H9 (cell line): ENCODE measurements at regions not wholly inside any gene's neighbourhood (a gene's known extent, or its start where the extent isn't known, plus 50 kb on each side); places are given as distances from the start of the nearest gene placed in this dataset.

Source experiments
- DNase-seq: peaks from one replicate; pipeline ENCODE4 v3.0.0-alpha.2; 2017
- H2AFZ ChIP-seq: one replicate; pipeline ENCODE4 v1.6.1; 2013; ENCODE audit warnings: mild to moderate bottlenecking, low read length, control low read depth, moderate library complexity
- H2AK5ac ChIP-seq: 2 replicates; pipeline ENCODE4 v1.6.1; 2013; ENCODE audit warnings: low read length, control low read depth, mixed read lengths; ENCODE audit not compliant: insufficient read length
- H2BK120ac ChIP-seq: one replicate; pipeline ENCODE4 v1.6.1; 2013; ENCODE audit warnings: low read depth, mild to moderate bottlenecking, low read length, control low read depth, inconsistent platforms; ENCODE audit not compliant: poor library complexity, severe bottlenecking
- H2BK12ac ChIP-seq: 2 replicates; pipeline ENCODE4 v1.6.1; 2013; ENCODE audit warnings: low read length, control low read depth, mixed read lengths, low read depth; ENCODE audit not compliant: insufficient read length
- H2BK15ac ChIP-seq: 2 replicates; pipeline ENCODE4 v1.6.1; 2013; ENCODE audit warnings: low read depth, low read length, control low read depth
- H2BK20ac ChIP-seq: one replicate; pipeline ENCODE4 v1.6.1; 2013; ENCODE audit warnings: low read depth, mild to moderate bottlenecking, low read length, control low read depth, inconsistent platforms; ENCODE audit not compliant: poor library complexity, severe bottlenecking
- H2BK5ac ChIP-seq: 2 replicates; pipeline ENCODE4 v1.6.1; 2013; ENCODE audit warnings: low read length, control low read depth, mixed read lengths; ENCODE audit not compliant: insufficient read length
- H3K14ac ChIP-seq: 2 replicates; pipeline ENCODE4 v1.6.1; 2013; ENCODE audit warnings: low read length, control low read depth; ENCODE audit not compliant: insufficient read depth
- H3K18ac ChIP-seq: 2 replicates; pipeline ENCODE4 v1.6.1; 2013; ENCODE audit warnings: low read depth, mild to moderate bottlenecking, mixed read lengths, low read length, control low read depth; ENCODE audit not compliant: insufficient read length
- H3K23ac ChIP-seq: 2 replicates; pipeline ENCODE4 v1.6.1; 2013; ENCODE audit warnings: low read length, control low read depth, mixed read lengths, low read depth; ENCODE audit not compliant: insufficient read length
- H3K23me2 ChIP-seq: 2 replicates; pipeline ENCODE4 v1.6.1; 2013; ENCODE audit warnings: low read depth, mild to moderate bottlenecking, mixed read lengths, low read length, control low read depth; ENCODE audit not compliant: insufficient read length, poor library complexity, severe bottlenecking
- H3K27ac ChIP-seq: 2 replicates; pipeline ENCODE4 v1.5.1; 2013; ENCODE audit warnings: low read length, control low read depth, mixed read lengths, low read depth; ENCODE audit not compliant: insufficient read length
- H3K27me3 ChIP-seq: 2 replicates; pipeline ENCODE4 v1.6.1; 2013; ENCODE audit warnings: low read length, control low read depth, inconsistent platforms; ENCODE audit not compliant: insufficient read depth
- H3K4ac ChIP-seq: 2 replicates; pipeline ENCODE4 v1.6.1; 2013; ENCODE audit warnings: low read depth, mild to moderate bottlenecking, control low read depth, inconsistent platforms, low read length, moderate library complexity
- H3K4me1 ChIP-seq: 2 replicates; pipeline ENCODE4 v1.6.1; 2013; ENCODE audit warnings: low read length, control low read depth, inconsistent platforms; ENCODE audit not compliant: insufficient read depth
- H3K4me2 ChIP-seq: 2 replicates; pipeline ENCODE4 v1.6.1; 2013; ENCODE audit warnings: low read length, control low read depth, mixed read lengths; ENCODE audit not compliant: insufficient read length, insufficient read depth
- H3K56ac ChIP-seq: 2 replicates; pipeline ENCODE4 v1.6.1; 2013; ENCODE audit warnings: low read depth, mild to moderate bottlenecking, mixed read lengths, low read length, control low read depth; ENCODE audit not compliant: insufficient read length
- H3K79me1 ChIP-seq: 2 replicates; pipeline ENCODE4 v1.6.1; 2013; ENCODE audit warnings: low read depth, mild to moderate bottlenecking, moderate library complexity, low read length, control low read depth, inconsistent platforms; ENCODE audit not compliant: insufficient read depth, poor library complexity, severe bottlenecking
- H3K79me2 ChIP-seq: 2 replicates; pipeline ENCODE4 v1.6.1; 2013; ENCODE audit warnings: low read length, control low read depth, inconsistent platforms; ENCODE audit not compliant: insufficient read depth
- H3K9ac ChIP-seq: 2 replicates; pipeline ENCODE4 v1.6.1; 2013; ENCODE audit warnings: low read length, control low read depth, mixed read lengths; ENCODE audit not compliant: insufficient read length; ENCODE audit errors: extremely low read depth
- H3K9me3 ChIP-seq: one replicate; pipeline ENCODE4 v1.6.1; 2013; ENCODE audit warnings: low read depth, low read length, inconsistent platforms; ENCODE audit not compliant: control insufficient read depth
- H3T11ph ChIP-seq: one replicate; pipeline ENCODE4 v1.6.1; 2013; ENCODE audit warnings: mild to moderate bottlenecking, low read length, control low read depth, inconsistent platforms
- H4K20me1 ChIP-seq: one replicate; pipeline ENCODE4 v1.6.1; 2013; ENCODE audit not compliant: control insufficient read depth, insufficient read length, insufficient read depth
- H4K5ac ChIP-seq: 2 replicates; pipeline ENCODE4 v1.6.1; 2013; ENCODE audit warnings: low read depth, mild to moderate bottlenecking, mixed read lengths, low read length, control low read depth; ENCODE audit not compliant: insufficient read length
- H4K8ac ChIP-seq: replicated peaks from 2 replicates; pipeline ENCODE4 v1.6.1; 2013; ENCODE audit warnings: low read length, control low read depth, mixed read lengths, low read depth; ENCODE audit not compliant: insufficient read length
- H4K91ac ChIP-seq: 2 replicates; pipeline ENCODE4 v1.6.1; 2013; ENCODE audit warnings: low read depth, mild to moderate bottlenecking, moderate library complexity, mixed read lengths, low read length, control low read depth; ENCODE audit not compliant: insufficient read length
- H3K27ac Mint-ChIP-seq, 3 experiments: 2 replicates in 2 of 3; 3 replicates in 1 of 3; pipeline ENCODE4 v1.8.0; 2020 to 2021; ENCODE audit warnings: mixed read lengths in 3 of 3, mild to moderate bottlenecking in 1 of 3, moderate library complexity in 1 of 3
- H3K27me3 Mint-ChIP-seq: 2 replicates; pipeline ENCODE4 v1.8.0; 2021; ENCODE audit warnings: low read depth, mild to moderate bottlenecking, moderate library complexity, mixed read lengths
- H3K36me3 Mint-ChIP-seq, 3 experiments: 2 replicates in 2 of 3; 3 replicates in 1 of 3; pipeline ENCODE4 v1.8.0; 2020 to 2021; ENCODE audit warnings: low read depth in 3 of 3, mixed read lengths in 3 of 3; ENCODE audit not compliant: insufficient read depth in 1 of 3
- H3K4me1 Mint-ChIP-seq, 2 experiments: 2 replicates each; pipeline ENCODE4 v1.8.0; 2020; ENCODE audit warnings: mixed read lengths in 2 of 2
- H3K4me3 Mint-ChIP-seq, 2 experiments: 2 replicates in 1 of 2; 3 replicates in 1 of 2; pipeline ENCODE4 v1.8.0; 2020 to 2021; ENCODE audit warnings: mild to moderate bottlenecking in 2 of 2, mixed read lengths in 2 of 2, moderate library complexity in 1 of 2
- H3K9me3 Mint-ChIP-seq, 2 experiments: 2 replicates in 1 of 2; 3 replicates in 1 of 2; pipeline ENCODE4 v1.8.0; 2020; ENCODE audit warnings: mild to moderate bottlenecking in 2 of 2, mixed read lengths in 2 of 2, moderate library complexity in 1 of 2
- CTCF ChIP-seq: fragments of 200-600 bp; sonication (generic); conservative IDR thresholded peaks from 3 replicates; pipeline ENCODE4 v1.8.0; 2021; ENCODE audit warnings: antibody characterized with exemption, mild to moderate bottlenecking
- WGBS: extraction: QIAGEN DNeasy Blood & Tissue Kit; methylation state at CpG from one replicate; pipeline ENCODE4 v1.1.7; 2013; ENCODE audit warnings: missing lambda C conversion rate, low lambda C conversion rate, mixed read lengths; ENCODE audit not compliant: insufficient read length; ENCODE audit errors: extremely low coverage; 5-methylcytosine and 5-hydroxymethylcytosine counted together

GRCh38 chr7:115578576-115578975 lies 452.0 kb downstream of the TFEC start:
- Histone ChIP-seq H3K18ac (no peak overlapping the region), H3K23me2 (no peaks in the 10 kb centered on the region), H3K27me3 (no peaks in the 10 kb centered on the region), H3K23ac (no peak overlapping the region), H4K20me1 (no peaks in the 10 kb centered on the region), H3K4ac (no peak overlapping the region), H3K9ac (no peak overlapping the region), H3K79me2 (no peaks in the 10 kb centered on the region), H2AFZ (no peak overlapping the region), H2BK120ac (no peak overlapping the region), H3K4me2 (no peak overlapping the region), H2BK15ac (no peak overlapping the region), H3K79me1 (no peaks in the 10 kb centered on the region), H2BK12ac (no peak overlapping the region), H3K27ac (no peak overlapping the region), H4K91ac (no peak overlapping the region), H3T11ph (no peak overlapping the region), H3K4me1 (no peaks in the 10 kb centered on the region), H3K9me3 (no peaks in the 10 kb centered on the region), H2AK5ac (no peak overlapping the region), H2BK20ac (no peak overlapping the region), H4K8ac (no peak overlapping the region), H3K14ac (no peak overlapping the region), H4K5ac (no peak overlapping the region), H3K56ac (no peak overlapping the region), H2BK5ac (no peak overlapping the region)
- H3K36me3 Mint-ChIP-seq, result no peaks in the 10 kb centered on the region; a peak in 1 of 7 replicates
- H3K27ac Mint-ChIP-seq, result no peak overlapping the region
- H3K9me3 Mint-ChIP-seq, result no peaks in the 10 kb centered on the region; a peak in 1 of 5 replicates
- no peaks in the 10 kb centered on the region for H3K27me3 Mint-ChIP-seq
- DNase-seq, result no peak
- peaks cover 6 to 8% of the 10 kb centered on the region in 2 experiments for H3K4me1 Mint-ChIP-seq
- no CpG with 5 or more reads among the region's 2 CpGs for WGBS
- TF ChIP-seq CTCF, result no peak
- no peak overlapping the region for H3K4me3 Mint-ChIP-seq
